ENCODE measurements at regions not wholly inside any gene's neighbourhood (a gene's known extent, or its start where the extent isn't known, plus 50 kb on each side); places are given as distances from the start of the nearest gene placed in this dataset.
"Not testable (repeated sequence)": the region's sequence is repeated elsewhere in the genome, so short reads cannot be mapped to it uniquely, and the experiment has no call there.

DNA sequence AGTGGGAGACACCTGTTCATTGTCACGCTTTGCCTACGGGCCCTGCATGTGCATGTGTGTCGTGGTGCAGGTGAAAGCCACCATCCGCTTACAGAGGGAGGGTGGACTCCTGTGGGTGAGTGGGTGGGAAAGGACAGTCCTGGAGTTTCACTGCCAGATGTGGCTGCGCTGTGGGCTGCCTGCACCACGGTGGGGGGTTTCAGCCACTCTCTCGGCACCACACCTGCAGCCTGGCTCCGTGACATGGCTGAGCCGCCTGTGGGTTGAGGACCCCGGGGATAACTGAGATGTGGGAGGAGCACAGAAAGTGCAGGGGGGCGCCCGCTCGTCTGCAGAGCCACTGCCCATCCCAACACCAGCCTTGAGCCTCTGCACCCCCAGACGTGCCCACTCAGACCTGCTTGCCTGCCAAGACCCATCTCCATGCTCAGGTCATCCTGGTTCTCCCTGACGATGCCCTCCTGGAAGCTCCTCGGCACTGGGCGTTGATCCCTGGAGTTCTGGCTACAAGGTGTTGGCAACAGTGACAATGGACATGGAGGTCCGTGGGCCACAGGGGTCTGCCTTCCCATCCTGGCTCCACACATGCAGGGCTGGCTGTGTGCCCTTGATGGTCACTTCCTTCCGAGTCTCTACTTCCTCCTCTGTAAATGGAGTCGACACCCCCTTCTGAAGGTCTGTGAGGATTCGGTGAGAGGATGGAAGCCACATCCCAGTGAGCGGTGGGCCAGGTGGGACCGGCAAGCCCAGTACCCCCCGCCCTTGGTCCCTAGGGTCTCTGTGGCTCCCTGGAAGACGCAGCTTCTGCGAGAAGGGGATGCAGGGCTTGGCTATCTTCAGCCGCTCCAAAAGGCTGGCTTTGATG is 1007.0 kb downstream of the BRD1 start:
- DNase-seq = no peak

DNA sequence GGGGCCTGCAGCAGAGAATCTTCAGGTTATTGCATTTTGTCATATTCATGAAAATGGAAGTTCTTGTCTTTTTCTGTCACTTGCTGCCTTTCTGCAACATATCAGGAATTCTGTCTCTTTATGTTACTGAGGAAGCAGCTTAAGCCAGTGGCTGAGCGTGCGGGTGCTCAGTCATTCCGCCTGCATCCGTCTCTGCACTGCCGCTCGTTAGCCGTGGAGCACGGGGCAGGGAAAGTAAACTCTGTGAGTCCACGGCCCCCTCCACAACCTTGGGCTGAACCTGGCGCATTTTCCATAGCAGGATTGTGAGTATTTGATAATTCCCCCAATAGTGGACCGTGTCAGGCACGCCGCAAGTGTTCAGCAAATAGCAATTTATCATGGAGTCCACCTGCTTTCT is 1007.7 kb downstream of the BRD1 start:
- DNase-seq = no peak

DNA sequence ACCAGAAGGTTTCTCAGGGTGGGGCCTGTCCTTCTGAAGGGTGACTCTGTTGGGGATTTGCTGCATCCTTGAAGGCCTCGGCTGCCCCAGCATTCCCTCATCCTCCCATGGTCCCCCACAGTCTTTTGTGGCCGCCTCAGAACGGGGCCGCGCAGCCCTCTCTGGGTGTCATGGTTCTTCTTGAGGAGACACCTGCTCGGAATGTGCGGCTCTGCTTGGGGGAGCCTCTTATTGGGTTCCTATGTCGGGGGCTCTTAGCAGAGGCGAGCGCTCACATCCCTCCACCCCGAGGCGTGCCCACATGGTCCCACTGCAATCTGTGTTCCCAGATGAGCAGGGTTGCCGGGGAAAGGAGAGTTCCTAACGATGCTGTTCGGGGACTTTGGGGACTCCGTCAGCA is 1008.4 kb downstream of the BRD1 start:
- DNase-seq = no peak

DNA sequence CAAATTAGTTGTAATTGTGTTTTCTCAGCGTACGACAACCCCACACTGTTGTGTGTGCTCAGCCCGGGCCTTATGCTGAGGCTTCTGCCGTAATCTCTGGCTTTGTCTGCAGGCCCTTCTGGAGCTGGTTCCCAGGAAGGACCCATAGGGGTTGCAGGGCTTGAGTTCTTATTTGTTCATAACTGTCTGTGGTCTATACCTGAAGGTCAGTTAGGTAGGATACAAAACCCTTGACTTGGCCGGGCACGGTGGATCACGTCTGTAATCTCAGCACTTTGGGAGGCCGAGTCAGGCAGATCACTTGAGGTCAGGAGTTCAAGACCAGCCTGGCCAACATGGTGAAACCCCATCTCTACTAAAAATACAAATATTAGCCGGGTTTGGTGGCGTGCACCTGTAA is 1010.2 kb downstream of the BRD1 start:
- DNase-seq = not testable (repeated sequence)

DNA sequence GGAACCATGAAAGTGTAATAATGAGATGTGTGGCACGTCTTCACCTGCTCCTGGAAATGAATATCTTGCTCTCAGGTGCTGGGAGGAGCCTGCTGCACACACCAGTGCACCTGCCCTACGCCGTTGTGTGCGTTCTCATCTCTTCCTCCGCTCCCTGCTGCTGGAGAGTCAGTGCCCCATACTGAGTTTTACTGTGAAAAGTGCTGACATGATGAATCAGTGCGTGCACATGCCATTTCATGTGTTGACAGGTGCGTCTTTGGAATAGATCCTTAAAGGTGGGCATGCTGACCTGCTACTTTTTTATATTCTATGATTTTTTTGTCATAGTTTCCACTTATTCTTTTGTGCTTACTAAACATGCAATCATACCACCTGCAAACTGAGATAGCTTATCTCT is 1015.8 kb downstream of the BRD1 start:
- DNase-seq = no peak

DNA sequence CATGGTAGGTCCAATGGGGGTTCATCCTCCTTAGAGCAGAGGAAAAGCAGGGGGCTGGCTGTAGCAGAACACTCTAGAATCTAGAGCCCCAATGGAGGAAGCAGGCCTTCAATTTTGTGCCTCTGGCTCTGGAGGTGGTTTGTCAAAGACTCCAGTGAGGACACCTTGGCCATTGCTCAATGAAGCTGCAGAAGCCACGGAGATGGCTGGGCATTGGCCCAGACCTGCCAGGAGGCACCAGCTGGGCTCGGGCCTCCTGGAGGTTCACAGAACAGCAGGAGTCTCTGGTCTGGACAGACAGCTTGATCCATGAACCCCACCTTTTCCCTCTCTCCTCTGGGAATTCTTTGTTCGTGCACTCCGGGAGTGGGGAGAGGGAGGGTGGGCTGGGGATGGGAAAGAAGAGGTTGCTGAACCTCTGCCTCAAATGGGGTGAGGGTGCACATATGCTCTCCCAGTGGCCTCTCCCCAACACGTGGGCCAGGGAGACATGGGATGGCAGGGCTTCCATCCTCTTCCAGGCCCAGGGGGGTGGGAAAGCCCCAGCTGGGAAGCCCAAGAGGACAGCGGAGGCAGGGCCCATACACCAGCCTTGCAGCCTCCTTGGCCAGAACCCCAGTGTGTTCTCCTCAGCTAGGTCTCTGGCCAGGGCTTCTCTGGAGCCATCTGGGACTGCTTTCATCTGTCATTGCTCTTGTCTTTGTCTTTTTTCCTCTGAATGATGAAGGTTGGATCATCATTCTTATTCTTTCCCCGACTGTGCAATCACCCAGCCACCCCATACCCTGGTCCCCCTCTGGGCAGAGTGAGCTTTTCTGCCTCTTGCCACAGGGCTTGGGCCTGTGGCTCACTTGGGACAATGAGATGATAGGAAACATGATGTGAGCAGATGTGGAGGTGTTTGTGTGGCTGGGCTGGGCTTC is 1019.4 kb downstream of the BRD1 start:
- no peak for DNase-seq

DNA sequence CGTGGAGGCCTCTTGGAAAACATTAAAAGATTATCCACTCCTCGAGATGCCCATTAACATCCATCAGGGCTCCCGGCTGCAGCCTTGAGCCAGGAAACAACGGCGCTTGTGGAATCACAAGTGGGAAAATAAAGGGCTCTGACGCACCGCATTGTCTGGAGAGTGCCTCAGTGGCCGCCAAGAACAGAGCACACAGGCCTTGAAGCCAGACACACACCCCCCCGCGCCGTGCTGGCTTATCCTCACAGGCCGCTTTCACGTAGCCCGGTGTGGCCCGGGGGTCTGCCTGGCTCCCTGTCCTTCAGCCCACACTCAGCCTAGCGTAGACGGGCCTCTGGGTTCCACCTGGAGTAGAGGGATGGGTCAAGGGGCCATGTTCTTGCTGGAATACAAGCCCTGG is 1020.5 kb downstream of the BRD1 start:
- no peak for DNase-seq

DNA sequence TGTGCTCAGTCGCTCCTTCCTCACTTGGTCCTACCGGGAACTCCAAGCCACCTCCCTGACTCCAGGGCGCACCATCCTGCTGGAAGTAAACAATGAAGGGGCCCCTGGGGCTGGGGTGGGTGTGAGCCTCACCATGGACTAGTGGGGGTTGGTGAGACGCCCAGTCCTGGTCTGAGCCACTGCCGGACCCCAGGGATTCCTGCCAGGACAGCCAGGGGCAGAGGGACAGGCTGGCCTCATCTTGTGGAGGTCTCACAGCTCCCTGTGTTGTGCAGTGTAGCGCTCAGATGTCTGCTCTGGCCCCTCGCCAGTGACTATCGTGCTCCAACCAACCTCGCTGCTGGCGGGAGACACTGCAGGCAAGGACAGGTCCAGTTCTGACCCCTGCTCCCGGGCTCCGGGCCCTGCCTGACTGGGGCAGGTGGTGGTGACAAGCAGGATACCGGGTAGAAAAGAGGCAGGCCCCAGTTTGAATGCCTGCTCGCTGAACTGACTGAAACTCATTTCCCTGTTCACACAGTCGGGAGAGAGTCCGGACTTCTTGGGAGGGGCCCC is 1021.4 kb downstream of the BRD1 start:
- no peak for DNase-seq

DNA sequence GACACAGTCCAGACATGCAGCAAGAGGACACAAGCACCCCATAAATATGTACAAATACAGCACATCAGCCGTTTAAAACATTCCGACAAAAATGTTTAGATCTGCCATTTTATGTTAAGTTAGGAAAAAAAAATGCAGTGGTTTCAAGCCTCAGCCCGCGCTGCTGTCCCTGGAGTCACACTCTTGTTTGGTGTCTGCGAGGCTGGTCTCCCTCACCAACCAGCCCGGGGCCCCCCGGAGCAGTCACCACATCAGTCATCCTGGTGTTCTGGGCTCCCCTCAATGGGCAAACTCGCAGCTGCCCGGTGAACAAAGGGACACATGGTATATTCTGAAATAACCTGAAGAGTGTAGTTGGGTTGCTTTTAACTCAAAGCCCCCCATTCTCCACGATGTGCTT is 1022.2 kb downstream of the BRD1 start:
- no peak for DNase-seq

DNA sequence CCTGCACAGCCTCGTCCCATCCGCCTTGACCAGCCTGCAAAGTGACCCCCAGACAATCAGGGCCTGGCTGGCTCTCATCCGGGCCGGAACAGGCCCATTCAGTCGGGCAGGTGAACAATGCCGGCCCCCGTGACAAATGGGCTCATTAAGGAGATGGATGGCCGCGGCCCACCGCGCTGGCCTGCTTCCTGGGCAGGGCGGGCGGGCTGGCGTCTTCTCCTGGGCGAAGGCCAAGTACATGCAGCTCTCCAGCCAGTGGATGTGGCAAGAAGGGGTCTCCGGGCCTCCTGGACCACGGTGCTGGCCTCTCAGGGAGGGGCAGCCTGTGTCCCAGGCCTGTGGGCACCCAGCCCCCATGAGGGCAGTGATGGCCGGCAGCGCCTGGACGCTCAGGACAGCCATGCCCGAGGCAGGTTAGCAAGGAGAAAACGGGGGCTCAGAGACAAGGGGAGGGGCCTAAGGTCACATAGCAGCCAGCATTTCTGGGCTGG is 1022.8 kb downstream of the BRD1 start:
- no peak for DNase-seq

DNA sequence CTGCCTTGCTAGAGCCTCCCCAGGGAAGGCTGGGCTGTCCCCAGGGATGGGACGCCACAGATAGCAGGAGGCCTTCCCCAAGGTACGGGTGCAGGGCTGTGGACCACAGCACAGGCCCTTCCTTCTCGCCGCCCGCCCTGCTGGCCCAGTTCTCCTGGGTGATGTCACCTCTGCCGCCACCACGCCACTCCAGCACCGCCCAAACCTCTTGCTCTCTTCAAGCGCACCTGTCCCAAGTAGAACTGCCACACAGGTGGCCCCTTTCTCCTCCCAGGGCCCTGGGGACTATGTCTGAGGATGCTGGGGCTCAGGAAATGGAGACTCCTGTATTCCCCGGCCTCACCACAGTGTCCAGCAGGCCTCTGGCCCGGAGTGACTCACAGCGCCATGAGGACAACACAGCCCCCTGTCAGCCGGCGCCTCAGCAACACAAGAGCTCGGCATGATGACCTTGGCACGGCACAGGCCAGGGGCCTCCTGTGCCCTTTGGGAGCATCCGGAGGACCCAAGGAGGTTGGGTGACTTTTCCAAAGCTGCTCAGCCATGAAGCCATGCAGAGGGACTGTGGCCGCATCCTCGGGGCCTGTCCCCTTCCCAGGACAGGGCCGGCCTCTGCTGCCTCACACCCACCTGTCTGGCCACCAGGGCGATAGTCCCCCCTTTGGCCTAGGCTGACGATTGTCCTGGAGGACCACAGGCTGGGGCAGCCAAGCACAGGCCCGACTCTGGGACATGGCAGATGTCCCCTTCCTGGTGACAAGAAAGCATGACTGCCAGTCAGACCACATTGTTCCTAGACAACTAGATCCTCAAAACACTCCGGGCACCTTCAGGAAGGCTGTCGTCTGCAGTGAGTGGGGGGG is 1023.5 kb downstream of the BRD1 start:
- no peak for DNase-seq

DNA sequence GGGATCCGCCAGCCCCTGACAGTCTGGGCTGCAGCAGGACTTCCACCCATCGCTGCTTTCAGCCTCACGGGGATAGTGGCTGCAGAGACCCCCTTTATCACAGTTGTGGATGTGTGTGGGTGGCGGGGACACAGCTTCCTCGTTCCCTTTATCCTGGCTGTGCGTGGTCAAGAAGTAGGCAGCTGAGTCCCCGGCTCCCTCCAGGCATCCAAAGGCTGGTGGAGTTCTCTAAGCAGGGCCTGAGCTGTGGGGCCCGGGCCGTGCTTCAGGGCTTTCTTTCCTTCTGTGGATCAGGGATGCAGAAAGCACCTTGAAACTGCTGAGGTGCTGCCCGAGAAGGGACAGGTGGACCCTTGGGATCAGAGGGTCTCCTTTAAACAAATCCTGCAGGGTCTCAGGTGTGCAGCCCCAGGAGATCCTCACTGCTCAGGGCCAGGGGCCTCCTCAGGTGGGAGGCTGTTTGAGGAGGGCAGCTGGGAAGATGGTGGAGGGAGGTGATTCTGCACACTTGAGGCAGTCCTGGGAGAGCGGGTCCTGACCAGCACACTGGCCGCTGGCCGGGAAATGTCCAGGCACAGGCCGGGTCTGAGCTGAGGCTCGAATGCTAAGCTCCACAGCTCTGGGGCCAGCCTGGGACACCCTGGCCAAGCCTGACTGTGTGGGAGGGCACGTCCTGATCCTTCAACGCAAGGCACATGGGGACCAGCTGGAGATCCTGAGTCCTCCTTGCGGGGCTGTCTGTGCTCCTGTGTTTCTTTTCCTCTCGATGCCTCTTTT is 1024.3 kb downstream of the BRD1 start:
- no peak for DNase-seq

DNA sequence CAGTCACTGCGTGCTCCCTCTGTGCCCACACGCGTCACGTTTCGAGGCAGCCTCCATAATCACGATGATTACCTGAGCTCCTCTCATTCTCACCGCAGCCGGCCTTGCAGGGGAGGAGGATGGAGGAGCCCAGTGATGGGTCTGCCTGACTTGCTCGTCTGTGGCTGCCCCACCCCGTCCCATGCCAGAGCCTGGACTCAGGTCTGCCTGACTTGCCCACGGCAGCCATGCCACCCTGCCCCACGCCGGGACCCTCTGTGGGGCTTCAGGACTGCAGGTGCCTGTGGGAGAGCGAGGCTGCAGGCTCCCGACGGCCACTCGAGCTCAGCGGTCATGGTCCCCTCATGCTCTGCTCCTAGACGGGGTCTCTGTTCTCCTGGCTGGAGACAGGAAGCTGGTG is 1025.1 kb downstream of the BRD1 start:
- no peak for DNase-seq

DNA sequence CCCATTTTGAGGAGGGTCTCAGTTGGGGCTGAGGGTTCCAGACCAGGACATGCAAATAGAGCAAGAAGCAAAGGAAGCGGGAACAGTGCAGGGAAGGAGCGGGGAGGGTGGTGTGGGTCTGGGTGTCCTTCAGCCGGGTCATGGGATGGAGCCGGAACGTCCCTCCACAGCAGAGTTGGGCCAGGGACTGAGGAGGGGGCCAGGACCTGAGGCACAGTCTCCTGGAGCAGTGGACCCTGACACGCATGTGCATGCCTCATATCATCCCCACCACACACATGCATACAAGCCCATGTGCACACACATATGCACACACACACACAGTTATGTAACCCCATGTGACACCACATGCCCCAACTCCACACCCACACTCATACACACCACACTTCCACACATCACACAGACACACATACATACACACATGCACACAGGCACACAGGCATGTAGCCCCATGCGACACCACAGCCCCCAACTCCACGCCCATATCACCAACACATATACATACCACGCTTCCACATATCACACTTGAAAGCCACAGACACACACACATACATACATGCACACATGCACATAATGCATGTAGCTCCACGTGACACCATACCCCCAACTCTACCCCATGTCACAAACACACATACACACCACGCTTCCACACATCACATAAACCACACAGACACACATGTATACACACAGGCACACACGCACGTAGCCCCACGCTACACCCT is 1026.6 kb downstream of the BRD1 start:
- DNase-seq = no peak

DNA sequence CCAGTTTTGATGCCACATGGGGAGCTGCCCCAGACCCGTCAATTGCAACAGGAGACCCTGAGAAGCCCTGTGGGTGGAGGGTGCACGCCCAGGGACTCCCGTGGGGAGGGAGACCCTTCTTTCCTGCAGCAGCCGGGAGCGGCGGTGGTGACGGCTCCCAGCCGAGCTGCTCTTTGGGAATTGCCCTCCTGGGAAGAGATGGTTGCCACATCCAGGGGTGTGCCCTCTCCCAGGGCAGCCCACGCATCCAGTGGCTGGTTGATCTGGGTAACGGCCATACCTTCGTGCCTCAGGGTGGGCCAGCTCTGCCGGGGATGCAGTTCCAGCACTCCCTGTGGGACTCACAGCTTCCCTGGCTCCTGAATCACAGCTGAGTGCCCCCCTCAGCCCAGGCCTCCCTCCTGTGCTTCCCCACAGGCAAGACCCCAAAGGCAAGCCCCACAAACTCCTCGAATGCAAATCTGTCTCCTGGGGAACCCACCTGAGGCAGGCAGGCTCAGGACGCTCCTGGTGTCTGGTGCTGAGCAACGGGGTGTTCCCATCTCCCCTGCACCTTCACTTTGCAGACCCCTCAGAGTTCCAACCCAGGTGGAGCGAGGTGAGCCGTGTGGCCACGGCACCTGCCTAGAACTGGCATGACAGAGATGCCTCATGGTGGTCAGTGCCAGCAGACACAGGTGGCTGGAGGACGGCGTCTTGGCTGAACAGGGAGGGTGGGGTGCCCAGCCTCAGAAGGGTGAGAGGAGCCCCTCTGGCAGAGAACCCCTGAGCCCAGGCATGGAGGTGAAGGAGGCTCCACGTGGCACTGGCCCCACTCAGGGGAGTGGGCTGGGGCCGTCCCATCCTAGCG is 1027.4 kb downstream of the BRD1 start:
- DNase-seq = no peak

DNA sequence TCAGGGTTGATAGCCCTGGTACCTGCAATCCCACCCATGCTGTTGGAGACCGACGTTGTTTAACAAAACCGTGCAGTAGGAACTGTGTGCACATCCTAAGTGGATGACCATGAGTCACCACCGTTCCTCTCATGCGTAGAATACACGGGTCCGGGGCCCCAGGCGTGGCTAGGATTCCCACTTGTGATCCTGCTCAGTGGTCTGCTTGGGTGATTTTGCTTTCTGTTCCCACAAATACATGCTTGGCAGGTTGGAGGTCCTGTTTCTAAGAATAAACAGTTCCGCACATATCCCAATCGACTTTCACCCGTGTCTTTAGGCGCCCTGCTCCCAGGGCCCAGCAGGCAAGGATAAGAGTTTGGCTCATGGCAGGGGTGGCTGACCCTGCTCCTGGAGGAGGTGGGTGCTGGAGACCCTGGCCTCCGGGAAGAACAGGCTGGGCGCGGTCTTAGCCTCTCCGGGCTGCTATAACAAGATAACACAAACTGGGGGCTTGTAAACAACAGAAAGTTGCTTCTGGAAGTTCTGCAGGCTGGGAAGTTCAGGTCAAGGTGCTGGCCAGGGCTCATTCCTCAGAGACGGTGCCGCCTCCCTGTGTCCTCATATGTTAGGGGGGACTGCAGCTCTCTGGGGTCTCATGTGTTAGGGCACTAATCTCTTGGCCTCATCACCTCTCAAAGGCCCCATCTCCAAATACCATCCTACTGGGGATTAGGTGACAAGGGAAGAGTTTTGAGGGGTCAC is 1028.3 kb downstream of the BRD1 start:
- no peak for DNase-seq

DNA sequence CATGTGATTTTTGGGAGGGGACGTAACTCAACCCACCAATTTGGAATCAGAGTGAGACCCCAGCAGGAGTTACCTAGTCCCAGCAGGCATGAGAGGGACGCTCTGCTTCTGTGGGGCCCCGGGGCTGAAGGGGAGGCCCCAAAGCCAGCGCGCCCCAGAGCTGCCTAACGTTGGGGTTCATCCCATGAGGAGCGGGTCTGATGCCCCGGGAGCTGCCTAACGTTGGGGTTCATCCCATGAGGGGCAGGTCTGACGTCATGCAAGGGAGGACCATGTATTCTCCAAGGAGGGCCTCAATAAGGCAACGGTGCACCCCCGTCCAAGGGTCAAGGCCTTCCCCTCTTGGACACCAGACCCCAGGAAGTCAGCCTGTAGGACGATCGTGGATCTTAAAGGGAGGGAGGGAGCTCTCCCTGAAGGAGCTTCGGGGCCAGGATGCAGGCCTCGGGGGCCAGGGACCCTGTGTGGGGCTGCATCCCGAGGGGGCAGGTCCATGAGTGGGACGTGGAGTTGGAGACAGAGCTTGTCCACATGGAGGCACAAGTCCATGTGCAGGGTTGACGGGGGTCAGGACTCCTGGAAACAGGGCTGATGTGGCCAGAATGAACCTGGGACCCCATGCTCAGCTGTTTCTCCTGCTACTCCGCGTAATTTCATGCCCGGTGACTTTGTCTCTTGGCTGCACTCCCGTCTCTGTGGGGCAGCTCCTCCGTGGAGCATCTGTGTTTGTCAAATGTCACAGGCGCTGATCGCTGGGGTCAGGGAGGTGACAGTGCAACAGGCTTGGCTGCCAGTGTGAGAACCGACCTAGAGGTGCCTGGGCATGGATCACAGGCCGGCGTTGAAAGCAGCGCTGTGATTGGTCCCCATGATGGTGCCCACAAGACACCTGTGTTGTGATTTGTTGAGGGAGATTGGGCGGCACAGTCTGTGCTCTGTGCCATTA is 1029.1 kb downstream of the BRD1 start:
- DNase-seq = no peak

DNA sequence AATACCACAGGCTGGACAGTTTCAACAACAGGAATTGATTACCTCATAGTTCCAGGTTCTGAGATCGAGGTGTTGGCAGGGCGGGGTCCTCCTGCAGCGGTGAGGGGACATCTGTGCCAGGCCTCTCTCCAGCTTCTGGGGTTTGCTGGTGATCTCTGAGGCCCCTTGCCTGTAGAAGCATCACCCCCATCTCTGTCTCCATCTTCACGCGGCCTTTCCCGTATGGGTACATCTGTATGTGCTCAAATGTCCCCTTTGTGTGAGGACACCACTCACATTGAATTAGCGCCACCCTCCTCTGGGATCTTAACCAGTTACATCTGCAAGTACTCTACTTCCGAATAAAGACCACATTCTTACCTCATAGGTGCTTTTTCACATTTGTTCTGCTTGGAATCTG is 1029.9 kb downstream of the BRD1 start:
- DNase-seq = no peak

Measured in hematopoietic multipotent progenitor cell treated with erythropoietin and hydrocortisone succinate and interleukin-3 and kit ligand, for 6 days (in vitro differentiated cells).